GM23338 (cell line): ENCODE measurements at regions not wholly inside any gene's neighbourhood (a gene's known extent, or its start where the extent isn't known, plus 50 kb on each side); places are given as distances from the start of the nearest gene placed in this dataset.

Source experiments
- EZH2 ChIP-seq: fragments of 200-600 bp; sonication (generic); IDR thresholded peaks from one replicate; pipeline ENCODE4 v1.8.0; 2017; ENCODE audit warnings: antibody characterized with exemption, mild to moderate bottlenecking, low read depth; ENCODE audit not compliant: unreplicated experiment
- EZH2phosphoT487 ChIP-seq: fragments of 200-600 bp; sonication (generic); IDR thresholded peaks from one replicate; pipeline ENCODE4 v1.8.1; 2018; ENCODE audit warnings: antibody characterized with exemption; ENCODE audit not compliant: unreplicated experiment
- JUNB ChIP-seq: IDR thresholded peaks from one replicate; pipeline ENCODE4 v1.6.1; 2016; ENCODE audit warnings: antibody characterized with exemption; ENCODE audit not compliant: unreplicated experiment
- POLR2AphosphoS5 ChIP-seq: IDR thresholded peaks from 2 replicates; pipeline ENCODE4 v1.6.1; 2016; ENCODE audit warnings: antibody characterized with exemption, low read depth
- TF ChIP-seq, protein P1 (sequence below), 2 experiments: fragments of 200-600 bp in 1 of 2; sonication (generic) in 1 of 2; conservative IDR thresholded peaks; 2 replicates each; pipeline versions ENCODE4 v1.5.1 to v1.6.1; 2016 to 2017; ENCODE audit warnings: antibody characterized with exemption in 2 of 2, low read depth in 2 of 2, mild to moderate bottlenecking in 2 of 2, moderate library complexity in 1 of 2
- TF ChIP-seq, protein P2 (sequence below): fragments of 250-450 bp; sonication (Bioruptor Pico); IDR thresholded peaks from 2 replicates; pipeline ENCODE4 v1.5.0; 2020; ENCODE audit warnings: mild to moderate bottlenecking, moderate library complexity
- TF ChIP-seq, protein P3 (sequence below): IDR thresholded peaks from one replicate; pipeline ENCODE4 v1.6.1; 2018; ENCODE audit warnings: antibody characterized with exemption; ENCODE audit not compliant: unreplicated experiment
- TF ChIP-seq, protein P4 (sequence below): IDR thresholded peaks from 2 replicates; pipeline ENCODE4 v1.6.1; 2016; ENCODE audit warnings: antibody characterized with exemption

DNA sequence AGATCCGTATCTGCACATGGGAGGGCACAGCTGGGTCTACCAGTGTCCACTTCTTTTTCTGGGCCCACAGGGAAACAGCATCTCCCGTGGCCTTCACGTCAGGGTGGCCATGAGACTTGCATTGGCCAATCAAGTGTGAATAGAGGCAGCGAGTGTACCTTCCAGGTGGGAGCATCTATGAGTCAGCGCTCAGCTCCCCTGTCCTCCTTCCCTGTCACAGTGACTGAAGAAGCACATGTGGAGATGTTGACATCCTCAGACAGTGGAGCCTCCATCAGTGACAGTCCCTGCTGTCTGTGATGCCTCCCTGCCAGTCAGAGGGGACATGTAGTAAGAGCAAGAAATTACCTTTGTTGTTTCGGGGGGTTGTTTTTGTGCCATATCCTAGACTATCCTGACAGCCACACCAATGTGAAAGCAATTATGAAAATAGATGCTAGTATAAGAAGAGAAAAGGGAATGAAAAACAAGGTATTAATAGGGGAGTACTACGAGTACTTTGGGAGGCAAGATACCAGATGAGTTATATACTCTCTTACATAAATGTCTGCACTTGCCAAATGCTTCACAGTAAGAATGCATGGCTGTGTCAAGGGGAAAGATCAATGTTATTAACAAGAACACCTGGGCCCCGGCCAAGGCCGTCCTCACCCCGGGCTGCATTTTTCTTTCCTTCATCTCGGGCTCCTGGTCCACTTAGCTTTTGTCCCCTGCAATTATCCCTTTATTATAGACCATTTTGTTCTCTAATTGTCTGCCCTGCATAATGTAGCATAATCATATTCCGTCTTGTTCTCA is 86.0 kb downstream of the MATN1 start:
- TF ChIP-seq, protein P1, sequence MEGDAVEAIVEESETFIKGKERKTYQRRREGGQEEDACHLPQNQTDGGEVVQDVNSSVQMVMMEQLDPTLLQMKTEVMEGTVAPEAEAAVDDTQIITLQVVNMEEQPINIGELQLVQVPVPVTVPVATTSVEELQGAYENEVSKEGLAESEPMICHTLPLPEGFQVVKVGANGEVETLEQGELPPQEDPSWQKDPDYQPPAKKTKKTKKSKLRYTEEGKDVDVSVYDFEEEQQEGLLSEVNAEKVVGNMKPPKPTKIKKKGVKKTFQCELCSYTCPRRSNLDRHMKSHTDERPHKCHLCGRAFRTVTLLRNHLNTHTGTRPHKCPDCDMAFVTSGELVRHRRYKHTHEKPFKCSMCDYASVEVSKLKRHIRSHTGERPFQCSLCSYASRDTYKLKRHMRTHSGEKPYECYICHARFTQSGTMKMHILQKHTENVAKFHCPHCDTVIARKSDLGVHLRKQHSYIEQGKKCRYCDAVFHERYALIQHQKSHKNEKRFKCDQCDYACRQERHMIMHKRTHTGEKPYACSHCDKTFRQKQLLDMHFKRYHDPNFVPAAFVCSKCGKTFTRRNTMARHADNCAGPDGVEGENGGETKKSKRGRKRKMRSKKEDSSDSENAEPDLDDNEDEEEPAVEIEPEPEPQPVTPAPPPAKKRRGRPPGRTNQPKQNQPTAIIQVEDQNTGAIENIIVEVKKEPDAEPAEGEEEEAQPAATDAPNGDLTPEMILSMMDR (conservative IDR thresholded peaks at IDR 0.05; ENCODE audit: low read depth in 2 of 2), result no peak
- TF ChIP-seq EZH2, result no peak
- TF ChIP-seq JUNB, result no peak
- TF ChIP-seq POLR2AphosphoS5, result no peak
- TF ChIP-seq, protein P2, sequence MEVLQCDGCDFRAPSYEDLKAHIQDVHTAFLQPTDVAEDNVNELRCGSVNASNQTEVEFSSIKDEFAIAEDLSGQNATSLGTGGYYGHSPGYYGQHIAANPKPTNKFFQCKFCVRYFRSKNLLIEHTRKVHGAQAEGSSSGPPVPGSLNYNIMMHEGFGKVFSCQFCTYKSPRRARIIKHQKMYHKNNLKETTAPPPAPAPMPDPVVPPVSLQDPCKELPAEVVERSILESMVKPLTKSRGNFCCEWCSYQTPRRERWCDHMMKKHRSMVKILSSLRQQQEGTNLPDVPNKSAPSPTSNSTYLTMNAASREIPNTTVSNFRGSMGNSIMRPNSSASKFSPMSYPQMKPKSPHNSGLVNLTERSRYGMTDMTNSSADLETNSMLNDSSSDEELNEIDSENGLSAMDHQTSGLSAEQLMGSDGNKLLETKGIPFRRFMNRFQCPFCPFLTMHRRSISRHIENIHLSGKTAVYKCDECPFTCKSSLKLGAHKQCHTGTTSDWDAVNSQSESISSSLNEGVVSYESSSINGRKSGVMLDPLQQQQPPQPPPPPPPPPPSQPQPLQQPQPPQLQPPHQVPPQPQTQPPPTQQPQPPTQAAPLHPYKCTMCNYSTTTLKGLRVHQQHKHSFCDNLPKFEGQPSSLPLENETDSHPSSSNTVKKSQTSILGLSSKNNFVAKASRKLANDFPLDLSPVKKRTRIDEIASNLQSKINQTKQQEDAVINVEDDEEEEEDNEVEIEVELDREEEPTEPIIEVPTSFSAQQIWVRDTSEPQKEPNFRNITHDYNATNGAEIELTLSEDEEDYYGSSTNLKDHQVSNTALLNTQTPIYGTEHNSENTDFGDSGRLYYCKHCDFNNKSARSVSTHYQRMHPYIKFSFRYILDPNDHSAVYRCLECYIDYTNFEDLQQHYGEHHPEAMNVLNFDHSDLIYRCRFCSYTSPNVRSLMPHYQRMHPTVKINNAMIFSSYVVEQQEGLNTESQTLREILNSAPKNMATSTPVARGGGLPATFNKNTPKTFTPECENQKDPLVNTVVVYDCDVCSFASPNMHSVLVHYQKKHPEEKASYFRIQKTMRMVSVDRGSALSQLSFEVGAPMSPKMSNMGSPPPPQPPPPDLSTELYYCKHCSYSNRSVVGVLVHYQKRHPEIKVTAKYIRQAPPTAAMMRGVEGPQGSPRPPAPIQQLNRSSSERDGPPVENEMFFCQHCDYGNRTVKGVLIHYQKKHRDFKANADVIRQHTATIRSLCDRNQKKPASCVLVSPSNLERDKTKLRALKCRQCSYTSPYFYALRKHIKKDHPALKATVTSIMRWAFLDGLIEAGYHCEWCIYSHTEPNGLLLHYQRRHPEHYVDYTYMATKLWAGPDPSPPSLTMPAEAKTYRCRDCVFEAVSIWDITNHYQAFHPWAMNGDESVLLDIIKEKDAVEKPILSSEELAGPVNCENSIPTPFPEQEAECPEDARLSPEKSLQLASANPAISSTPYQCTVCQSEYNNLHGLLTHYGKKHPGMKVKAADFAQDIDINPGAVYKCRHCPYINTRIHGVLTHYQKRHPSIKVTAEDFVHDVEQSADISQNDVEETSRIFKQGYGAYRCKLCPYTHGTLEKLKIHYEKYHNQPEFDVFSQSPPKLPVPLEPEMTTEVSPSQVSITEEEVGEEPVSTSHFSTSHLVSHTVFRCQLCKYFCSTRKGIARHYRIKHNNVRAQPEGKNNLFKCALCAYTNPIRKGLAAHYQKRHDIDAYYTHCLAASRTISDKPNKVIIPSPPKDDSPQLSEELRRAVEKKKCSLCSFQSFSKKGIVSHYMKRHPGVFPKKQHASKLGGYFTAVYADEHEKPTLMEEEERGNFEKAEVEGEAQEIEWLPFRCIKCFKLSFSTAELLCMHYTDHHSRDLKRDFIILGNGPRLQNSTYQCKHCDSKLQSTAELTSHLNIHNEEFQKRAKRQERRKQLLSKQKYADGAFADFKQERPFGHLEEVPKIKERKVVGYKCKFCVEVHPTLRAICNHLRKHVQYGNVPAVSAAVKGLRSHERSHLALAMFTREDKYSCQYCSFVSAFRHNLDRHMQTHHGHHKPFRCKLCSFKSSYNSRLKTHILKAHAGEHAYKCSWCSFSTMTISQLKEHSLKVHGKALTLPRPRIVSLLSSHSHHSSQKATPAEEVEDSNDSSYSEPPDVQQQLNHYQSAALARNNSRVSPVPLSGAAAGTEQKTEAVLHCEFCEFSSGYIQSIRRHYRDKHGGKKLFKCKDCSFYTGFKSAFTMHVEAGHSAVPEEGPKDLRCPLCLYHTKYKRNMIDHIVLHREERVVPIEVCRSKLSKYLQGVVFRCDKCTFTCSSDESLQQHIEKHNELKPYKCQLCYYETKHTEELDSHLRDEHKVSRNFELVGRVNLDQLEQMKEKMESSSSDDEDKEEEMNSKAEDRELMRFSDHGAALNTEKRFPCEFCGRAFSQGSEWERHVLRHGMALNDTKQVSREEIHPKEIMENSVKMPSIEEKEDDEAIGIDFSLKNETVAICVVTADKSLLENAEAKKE, result no peak
- TF ChIP-seq EZH2phosphoT487, result no peak
- TF ChIP-seq, protein P3, sequence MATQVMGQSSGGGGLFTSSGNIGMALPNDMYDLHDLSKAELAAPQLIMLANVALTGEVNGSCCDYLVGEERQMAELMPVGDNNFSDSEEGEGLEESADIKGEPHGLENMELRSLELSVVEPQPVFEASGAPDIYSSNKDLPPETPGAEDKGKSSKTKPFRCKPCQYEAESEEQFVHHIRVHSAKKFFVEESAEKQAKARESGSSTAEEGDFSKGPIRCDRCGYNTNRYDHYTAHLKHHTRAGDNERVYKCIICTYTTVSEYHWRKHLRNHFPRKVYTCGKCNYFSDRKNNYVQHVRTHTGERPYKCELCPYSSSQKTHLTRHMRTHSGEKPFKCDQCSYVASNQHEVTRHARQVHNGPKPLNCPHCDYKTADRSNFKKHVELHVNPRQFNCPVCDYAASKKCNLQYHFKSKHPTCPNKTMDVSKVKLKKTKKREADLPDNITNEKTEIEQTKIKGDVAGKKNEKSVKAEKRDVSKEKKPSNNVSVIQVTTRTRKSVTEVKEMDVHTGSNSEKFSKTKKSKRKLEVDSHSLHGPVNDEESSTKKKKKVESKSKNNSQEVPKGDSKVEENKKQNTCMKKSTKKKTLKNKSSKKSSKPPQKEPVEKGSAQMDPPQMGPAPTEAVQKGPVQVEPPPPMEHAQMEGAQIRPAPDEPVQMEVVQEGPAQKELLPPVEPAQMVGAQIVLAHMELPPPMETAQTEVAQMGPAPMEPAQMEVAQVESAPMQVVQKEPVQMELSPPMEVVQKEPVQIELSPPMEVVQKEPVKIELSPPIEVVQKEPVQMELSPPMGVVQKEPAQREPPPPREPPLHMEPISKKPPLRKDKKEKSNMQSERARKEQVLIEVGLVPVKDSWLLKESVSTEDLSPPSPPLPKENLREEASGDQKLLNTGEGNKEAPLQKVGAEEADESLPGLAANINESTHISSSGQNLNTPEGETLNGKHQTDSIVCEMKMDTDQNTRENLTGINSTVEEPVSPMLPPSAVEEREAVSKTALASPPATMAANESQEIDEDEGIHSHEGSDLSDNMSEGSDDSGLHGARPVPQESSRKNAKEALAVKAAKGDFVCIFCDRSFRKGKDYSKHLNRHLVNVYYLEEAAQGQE, result no peak
- TF ChIP-seq, protein P4, sequence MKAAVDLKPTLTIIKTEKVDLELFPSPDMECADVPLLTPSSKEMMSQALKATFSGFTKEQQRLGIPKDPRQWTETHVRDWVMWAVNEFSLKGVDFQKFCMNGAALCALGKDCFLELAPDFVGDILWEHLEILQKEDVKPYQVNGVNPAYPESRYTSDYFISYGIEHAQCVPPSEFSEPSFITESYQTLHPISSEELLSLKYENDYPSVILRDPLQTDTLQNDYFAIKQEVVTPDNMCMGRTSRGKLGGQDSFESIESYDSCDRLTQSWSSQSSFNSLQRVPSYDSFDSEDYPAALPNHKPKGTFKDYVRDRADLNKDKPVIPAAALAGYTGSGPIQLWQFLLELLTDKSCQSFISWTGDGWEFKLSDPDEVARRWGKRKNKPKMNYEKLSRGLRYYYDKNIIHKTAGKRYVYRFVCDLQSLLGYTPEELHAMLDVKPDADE, result no peak
